PC-9 (cell line): ENCODE measurements at regions not wholly inside any gene's neighbourhood (a gene's known extent, or its start where the extent isn't known, plus 50 kb on each side); places are given as distances from the start of the nearest gene placed in this dataset.
A peak's percentile ranks its signal among the peaks of the same experiment; 100 is the strongest.

Experiments used
- BruUV-seq: library from RNA; stranded (reverse); fragments of 400-500 nt; replicated peaks from 2 replicates; lab custom pipeline; 2021; lab: Mats Ljungman, UMichigan
- CTCF ChIA-PET: fragments of 300-600 bp; sonication (Branson Sonifier 250); formaldehyde crosslinking; loops from one replicate; lab custom pipeline; 2022; ENCODE audit warnings: antibody characterized with exemption; lab: Charles Lee
- POLR2A ChIA-PET: fragments of 300-600 bp; sonication (Branson Sonifier 250); formaldehyde crosslinking; loops from one replicate; lab custom pipeline; 2022; ENCODE audit warnings: antibody characterized with exemption; ENCODE audit not compliant: unreplicated experiment; lab: Charles Lee
- DNase-seq, 2 experiments: peaks; one replicate each; pipeline versions ENCODE4 v3.0.0 to v3.0.0-alpha.2; 2015 to 2022; ENCODE audit warnings: mixed read lengths in 1 of 2
- H2AFZ ChIP-seq: fragments of 200-600 bp; sonication (generic); 2 replicates; pipeline ENCODE4 v1.8.1; 2017; ENCODE audit warnings: antibody characterized with exemption
- H3F3A ChIP-seq: fragments of 200-600 bp; sonication (generic); 2 replicates; pipeline ENCODE4 v1.8.1; 2017; ENCODE audit warnings: antibody characterized with exemption, mild to moderate bottlenecking, low read depth; ENCODE audit not compliant: insufficient read depth
- H3K27ac ChIP-seq: fragments of 200-600 bp; sonication (generic); 2 replicates; pipeline ENCODE4 v1.6.1; 2016; ENCODE audit warnings: mixed run types
- H3K27me3 ChIP-seq: fragments of 200-600 bp; sonication (generic); 2 replicates; pipeline ENCODE4 v1.6.1; 2016; ENCODE audit warnings: low read depth, mixed run types; ENCODE audit not compliant: insufficient read depth
- H3K36me3 ChIP-seq: fragments of 200-600 bp; sonication (generic); 2 replicates; pipeline ENCODE4 v1.6.1; 2016; ENCODE audit warnings: low read depth, mixed run types
- H3K4me1 ChIP-seq: fragments of 200-600 bp; sonication (generic); replicated peaks from 2 replicates; pipeline ENCODE4 v1.6.1; 2016; ENCODE audit warnings: mixed run types; ENCODE audit not compliant: insufficient read depth
- H3K4me2 ChIP-seq: fragments of 200-600 bp; sonication (generic); 2 replicates; pipeline ENCODE4 v1.6.1; 2017; ENCODE audit warnings: mixed run types
- H3K4me3 ChIP-seq: fragments of 200-600 bp; sonication (generic); 2 replicates; pipeline ENCODE4 v1.6.1; 2016; ENCODE audit warnings: mixed run types
- H3K79me2 ChIP-seq: fragments of 200-600 bp; sonication (generic); 2 replicates; pipeline ENCODE4 v1.6.1; 2017; ENCODE audit warnings: low read depth, mixed run types
- H3K9me2 ChIP-seq: fragments of 200-600 bp; sonication (generic); 2 replicates; pipeline ENCODE4 v1.8.1; 2017; ENCODE audit warnings: mild to moderate bottlenecking; ENCODE audit not compliant: insufficient read depth
- H3K9me3 ChIP-seq: fragments of 200-600 bp; sonication (generic); 2 replicates; pipeline ENCODE4 v1.8.1; 2016; ENCODE audit warnings: low read depth; ENCODE audit not compliant: insufficient read depth
- H4K20me1 ChIP-seq: fragments of 200-600 bp; sonication (generic); 2 replicates; pipeline ENCODE4 v1.8.1; 2017; ENCODE audit not compliant: insufficient read depth
- EZH2 ChIP-seq: fragments of 200-600 bp; sonication (generic); IDR thresholded peaks from 2 replicates; pipeline ENCODE4 v1.8.0; 2017; ENCODE audit warnings: antibody characterized with exemption, low read depth
- intact Hi-C: fragments of 100-400 bp; cut with micrococcal nuclease; formaldehyde crosslinking; loops from one replicate; pipeline ENCODE4 v1.10.0; 2022; ENCODE audit not compliant: unreplicated experiment
- TF ChIP-seq, protein P1 (sequence below): fragments of 200-600 bp; sonication (generic); conservative IDR thresholded peaks from 2 replicates; pipeline ENCODE4 v1.6.1; 2017; ENCODE audit warnings: mixed run types, antibody characterized with exemption, mild to moderate bottlenecking, moderate library complexity

DNA sequence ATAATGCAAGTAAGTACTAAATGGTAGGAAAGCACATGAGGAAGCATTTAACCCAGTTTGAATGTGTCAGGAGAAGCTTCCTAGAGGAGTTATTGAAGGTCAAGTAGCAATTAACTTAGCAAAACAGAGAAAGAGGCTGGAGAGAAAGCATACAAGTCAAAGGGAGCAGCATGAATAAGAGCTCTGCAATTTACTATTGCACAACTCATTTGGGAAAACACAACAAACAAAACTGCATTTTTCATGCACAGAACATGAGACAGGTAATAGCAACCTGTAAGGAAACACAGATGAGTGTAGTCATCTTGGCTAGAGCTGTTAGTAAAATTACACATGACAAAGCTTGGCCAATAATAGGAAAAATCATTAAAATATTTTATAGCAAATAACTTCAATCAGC is 538.1 kb downstream of the PPP4R3C start:
- H3K4me2 ChIP-seq = no peak overlapping the region
- no peaks in the 10 kb centered on the region for H3F3A ChIP-seq
- H3K4me1 ChIP-seq = no peaks in the 10 kb centered on the region
- no peak overlapping the region for H2AFZ ChIP-seq
- ChIA-PET CTCF (no interaction called here), POLR2A (no interaction called here)
- no peak overlapping the region for H3K4me3 ChIP-seq
- intact Hi-C loops = no loop called here
- no peak for DNase-seq
- H3K27ac ChIP-seq = no peak overlapping the region
- no peaks in the 10 kb centered on the region for H3K79me2 ChIP-seq
- no peaks in the 10 kb centered on the region for H3K9me3 ChIP-seq
- H3K36me3 ChIP-seq = no peaks in the 10 kb centered on the region
- no TSS peak for BruUV-seq
- TF ChIP-seq, protein P1, sequence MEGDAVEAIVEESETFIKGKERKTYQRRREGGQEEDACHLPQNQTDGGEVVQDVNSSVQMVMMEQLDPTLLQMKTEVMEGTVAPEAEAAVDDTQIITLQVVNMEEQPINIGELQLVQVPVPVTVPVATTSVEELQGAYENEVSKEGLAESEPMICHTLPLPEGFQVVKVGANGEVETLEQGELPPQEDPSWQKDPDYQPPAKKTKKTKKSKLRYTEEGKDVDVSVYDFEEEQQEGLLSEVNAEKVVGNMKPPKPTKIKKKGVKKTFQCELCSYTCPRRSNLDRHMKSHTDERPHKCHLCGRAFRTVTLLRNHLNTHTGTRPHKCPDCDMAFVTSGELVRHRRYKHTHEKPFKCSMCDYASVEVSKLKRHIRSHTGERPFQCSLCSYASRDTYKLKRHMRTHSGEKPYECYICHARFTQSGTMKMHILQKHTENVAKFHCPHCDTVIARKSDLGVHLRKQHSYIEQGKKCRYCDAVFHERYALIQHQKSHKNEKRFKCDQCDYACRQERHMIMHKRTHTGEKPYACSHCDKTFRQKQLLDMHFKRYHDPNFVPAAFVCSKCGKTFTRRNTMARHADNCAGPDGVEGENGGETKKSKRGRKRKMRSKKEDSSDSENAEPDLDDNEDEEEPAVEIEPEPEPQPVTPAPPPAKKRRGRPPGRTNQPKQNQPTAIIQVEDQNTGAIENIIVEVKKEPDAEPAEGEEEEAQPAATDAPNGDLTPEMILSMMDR = no peak
- TF ChIP-seq EZH2 = no peak
- H3K27me3 ChIP-seq = no peaks in the 10 kb centered on the region
- H4K20me1 ChIP-seq = no peaks in the 10 kb centered on the region
- no peaks in the 10 kb centered on the region for H3K9me2 ChIP-seq

GRCh38 chrX:26922278-26922677 is 540.9 kb downstream of the PPP4R3C start:
- TF ChIP-seq EZH2 = no peak
- TF ChIP-seq, protein P1 = no peak
- Histone ChIP-seq H3K79me2 (no peaks in the 10 kb centered on the region), H3K27ac (no peak overlapping the region), H3K9me2 (no peaks in the 10 kb centered on the region), H3K4me3 (no peak overlapping the region), H3K4me1 (no peaks in the 10 kb centered on the region), H2AFZ (no peak overlapping the region), H3K9me3 (no peaks in the 10 kb centered on the region), H4K20me1 (no peaks in the 10 kb centered on the region), H3K36me3 (no peaks in the 10 kb centered on the region), H3K27me3 (no peaks in the 10 kb centered on the region), H3K4me2 (no peak overlapping the region), H3F3A (no peaks in the 10 kb centered on the region)
- ChIA-PET POLR2A (no interaction called here), CTCF (no interaction called here)
- no peak for DNase-seq
- BruUV-seq = no TSS peak
- intact Hi-C loops = no loop called here

GRCh38 chrX:26918631-26919030 is 544.5 kb downstream of the PPP4R3C start:
- no peak for TF ChIP-seq EZH2
- TF ChIP-seq, protein P1 = peak; percentile 23; the same call in 1 of the 2 replicates
- H3K27me3 ChIP-seq = no peaks in the 10 kb centered on the region
- intact Hi-C loops = no loop called here
- POLR2A ChIA-PET = no interaction called here
- no peak overlapping the region for H3K4me3 ChIP-seq
- no TSS peak for BruUV-seq
- CTCF ChIA-PET = interaction anchor here (0.6 kb wide), 1 partner anchor 38 kb away, joined by 5 read pairs; no protein-coding TSS in a partner anchor
- H3K9me2 ChIP-seq = no peaks in the 10 kb centered on the region
- no peaks in the 10 kb centered on the region for H3F3A ChIP-seq
- DNase-seq = no peak
- no peak overlapping the region for H3K27ac ChIP-seq
- no peaks in the 10 kb centered on the region for H3K9me3 ChIP-seq
- H3K36me3 ChIP-seq = no peaks in the 10 kb centered on the region
- no peaks in the 10 kb centered on the region for H4K20me1 ChIP-seq
- no peaks in the 10 kb centered on the region for H3K79me2 ChIP-seq
- no peak overlapping the region for H2AFZ ChIP-seq
- no peak overlapping the region for H3K4me2 ChIP-seq
- H3K4me1 ChIP-seq = no peaks in the 10 kb centered on the region
